CD14-positive monocyte (primary cell): ENCODE measurements at regions not wholly inside any gene's neighbourhood (a gene's known extent, or its start where the extent isn't known, plus 50 kb on each side); places are given as distances from the start of the nearest gene placed in this dataset.

Experiments used
- DNase-seq, 3 donors: peaks; one replicate each; pipeline ENCODE4 v3.0.0-alpha.2; 2011 to 2022
- H2AFZ ChIP-seq: 2 replicates; pipeline ENCODE4 v1.6.0; 2012; ENCODE audit warnings: mild to moderate bottlenecking, low read depth, low read length, inconsistent platforms; ENCODE audit not compliant: insufficient read depth, poor library complexity, severe bottlenecking
- H3K27ac ChIP-seq, 2 donors: 1 replicate in 1 of 2; 2 replicates in 1 of 2; pipeline ENCODE4 v1.5.1; 2012 to 2013; ENCODE audit warnings: low read length in 2 of 2, control low read depth in 1 of 2, inconsistent platforms in 1 of 2, low read depth in 1 of 2, mild to moderate bottlenecking in 1 of 2
- H3K27me3 ChIP-seq, 2 donors: one replicate each; pipeline versions ENCODE4 v1.6.0 to v1.6.1; 2011 to 2013; ENCODE audit warnings: low read length in 2 of 2; ENCODE audit not compliant: control insufficient read depth in 2 of 2, insufficient read depth in 2 of 2
- H3K36me3 ChIP-seq, 2 donors: replicated peaks in 1 of 2; 1 replicate in 1 of 2; 2 replicates in 1 of 2; pipeline versions ENCODE4 v1.5.1 to v1.6.1; 2012 to 2013; ENCODE audit warnings: low read length in 2 of 2, control low read depth in 1 of 2, inconsistent platforms in 1 of 2, mild to moderate bottlenecking in 1 of 2; ENCODE audit not compliant: insufficient read depth in 2 of 2, control insufficient read depth in 1 of 2
- H3K4me1 ChIP-seq, 2 donors: 1 replicate in 1 of 2; 2 replicates in 1 of 2; pipeline versions ENCODE4 v1.5.1 to v1.6.1; 2012 to 2013; ENCODE audit warnings: low read length in 2 of 2, control low read depth in 1 of 2, inconsistent platforms in 1 of 2, mild to moderate bottlenecking in 1 of 2, moderate library complexity in 1 of 2; ENCODE audit not compliant: insufficient read depth in 2 of 2, control insufficient read depth in 1 of 2
- H3K4me2 ChIP-seq: replicated peaks from 2 replicates; pipeline ENCODE3; 2012; ENCODE audit warnings: low read length, moderate library complexity, mild to moderate bottlenecking; ENCODE audit not compliant: poor library complexity, severe bottlenecking; ENCODE audit errors: extremely low read depth
- H3K4me3 ChIP-seq, 3 experiments: fragments of 200-600 bp in 1 of 3; sonication (generic) in 1 of 3; replicated peaks in 1 of 3; 1 replicate in 2 of 3; 2 replicates in 1 of 3; pipeline ENCODE4 v1.5.1; 2011 to 2013; ENCODE audit warnings: low read length in 3 of 3, mild to moderate bottlenecking in 3 of 3, control low read depth in 2 of 3, low read depth in 2 of 3, inconsistent platforms in 1 of 3, moderate library complexity in 1 of 3
- H3K79me2 ChIP-seq: 2 replicates; pipeline ENCODE4 v1.6.0; 2012; ENCODE audit warnings: mild to moderate bottlenecking, control low read depth, inconsistent platforms, low read length, moderate library complexity; ENCODE audit not compliant: insufficient read depth
- H3K9ac ChIP-seq: 2 replicates; pipeline ENCODE4 v1.6.0; 2017; ENCODE audit warnings: low read length, mild to moderate bottlenecking; ENCODE audit not compliant: insufficient read depth, poor library complexity, severe bottlenecking
- H3K9me3 ChIP-seq, 2 donors: replicated peaks in 1 of 2; 1 replicate in 1 of 2; 2 replicates in 1 of 2; pipeline versions ENCODE4 v1.5.1 to v1.6.1; 2012 to 2013; ENCODE audit warnings: low read length in 2 of 2, control low read depth in 1 of 2; ENCODE audit not compliant: control insufficient read depth in 1 of 2, insufficient read depth in 1 of 2
- H4K20me1 ChIP-seq: 2 replicates; pipeline ENCODE4 v1.6.0; 2012; ENCODE audit warnings: mild to moderate bottlenecking, low read length, control low read depth, moderate library complexity; ENCODE audit not compliant: insufficient read depth
- H3K27ac Mint-ChIP-seq, 7 donors: one replicate each; pipeline ENCODE4 v1.8.0; 2020; ENCODE audit warnings: mild to moderate bottlenecking in 7 of 7, mixed read lengths in 7 of 7, moderate library complexity in 6 of 7, inconsistent platforms in 2 of 7
- H3K27me3 Mint-ChIP-seq, 3 donors: one replicate each; pipeline ENCODE4 v1.8.0; 2021 to 2022; ENCODE audit warnings: low read depth in 3 of 3, mild to moderate bottlenecking in 3 of 3, mixed read lengths in 3 of 3, moderate library complexity in 3 of 3, inconsistent platforms in 1 of 3
- H3K36me3 Mint-ChIP-seq, 2 donors: one replicate each; pipeline ENCODE4 v1.8.0; 2020; ENCODE audit warnings: mixed read lengths in 2 of 2, inconsistent platforms in 1 of 2, mild to moderate bottlenecking in 1 of 2
- H3K4me1 Mint-ChIP-seq: one replicate; pipeline ENCODE4 v1.8.0; 2020; ENCODE audit warnings: mild to moderate bottlenecking, mixed read lengths
- H3K4me3 Mint-ChIP-seq, 2 donors: one replicate each; pipeline ENCODE4 v1.8.0; 2020; ENCODE audit warnings: mild to moderate bottlenecking in 2 of 2, mixed read lengths in 2 of 2, moderate library complexity in 1 of 2
- H3K9me3 Mint-ChIP-seq, 7 donors: one replicate each; pipeline ENCODE4 v1.8.0; 2020 to 2022; ENCODE audit warnings: mixed read lengths in 7 of 7, mild to moderate bottlenecking in 6 of 7, moderate library complexity in 6 of 7, inconsistent platforms in 2 of 7
- WGBS: methylation state at CpG from one replicate; pipeline ENCODE4 v1.1.5; 2013; ENCODE audit warnings: missing lambda C conversion rate; ENCODE audit not compliant: insufficient coverage; 5-methylcytosine and 5-hydroxymethylcytosine counted together
- intact Hi-C, 2 donors: fragments of 100-400 bp; cut with micrococcal nuclease; formaldehyde crosslinking; loops; one replicate each; pipeline versions ENCODE4 v1.15.0 to v1.15.1; 2023
- TF ChIP-seq, protein P1 (sequence below): fragments of 200-600 bp; IDR thresholded peaks from one replicate; pipeline ENCODE4 v1.8.0; 2022; ENCODE audit warnings: antibody characterized with exemption, mild to moderate bottlenecking

DNA sequence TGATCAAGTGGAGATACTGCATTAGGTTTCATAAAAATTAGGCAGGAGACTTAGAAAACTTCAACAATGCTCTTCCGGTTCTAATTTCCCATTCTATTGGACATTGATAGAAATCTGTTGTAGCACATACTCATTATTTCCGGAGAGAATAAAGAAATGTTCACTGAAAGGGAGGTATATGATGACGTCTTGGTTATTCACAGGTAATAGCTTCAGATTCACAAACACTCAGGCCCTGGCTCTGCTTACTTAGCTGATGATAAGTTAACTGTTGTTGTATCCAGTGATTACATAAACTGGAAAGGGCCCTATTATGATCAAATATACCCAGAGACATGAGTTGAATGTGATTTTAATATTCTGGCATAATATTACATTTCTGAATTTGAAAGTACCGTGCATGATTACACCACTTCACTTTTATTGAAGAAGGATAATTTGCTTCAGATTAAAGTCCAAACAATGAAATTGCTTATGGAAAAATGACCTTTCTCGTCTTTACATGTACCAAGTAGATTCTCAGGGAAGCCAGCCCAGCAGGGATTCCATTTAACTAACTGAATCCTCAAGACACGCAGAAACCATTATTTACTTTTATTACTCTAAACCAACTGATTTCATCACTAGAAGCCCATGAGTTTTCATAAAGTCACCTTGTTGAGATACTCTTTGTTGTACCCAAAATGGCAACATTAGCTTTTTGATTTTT is 288.0 kb upstream of the PITRM1 start:
- 50% methylated on average over 2 of the region's 6 CpGs for WGBS
- DNase-seq, result no peak

DNA sequence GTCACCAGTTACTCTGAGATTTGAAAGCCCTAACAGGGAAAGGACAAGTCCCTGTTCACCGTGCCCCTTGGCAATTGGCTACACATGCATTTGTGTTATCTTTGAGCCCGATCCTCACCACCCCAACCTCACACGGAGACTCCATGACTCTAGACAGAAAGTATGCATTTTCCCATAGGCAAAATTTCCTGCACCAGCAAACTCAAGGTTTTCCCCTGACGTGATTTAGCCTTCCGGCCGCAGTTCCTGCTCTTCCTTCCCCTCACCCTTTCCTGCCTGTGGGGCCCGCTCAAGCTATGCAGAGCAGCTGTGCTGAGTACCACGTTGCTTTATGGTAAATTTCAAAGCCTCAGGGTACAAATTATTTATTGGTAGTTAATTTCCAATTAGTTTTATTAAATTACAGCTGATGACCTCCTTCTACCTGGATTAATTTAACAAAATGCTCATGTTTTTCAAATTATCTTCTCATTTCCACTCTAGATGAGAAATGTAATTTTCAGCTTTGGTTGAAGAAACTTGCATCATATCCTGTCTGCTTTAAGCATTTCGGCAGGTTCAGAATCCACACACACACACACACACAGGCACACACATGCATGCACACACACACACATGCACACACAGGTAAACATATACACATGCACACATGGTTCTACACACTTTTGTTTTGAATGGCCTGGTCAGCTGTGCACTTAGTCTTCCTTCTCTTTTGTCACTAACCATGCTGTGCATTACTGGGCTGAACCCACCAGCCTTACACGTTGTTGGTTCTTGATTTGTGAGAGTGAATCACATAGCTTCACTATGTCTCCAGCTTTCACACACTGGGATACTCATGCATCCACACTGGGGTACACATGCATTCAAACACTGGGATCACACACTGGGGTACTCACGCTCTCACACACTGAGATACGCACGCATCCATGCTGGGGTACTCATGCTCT is 283.1 kb upstream of the PITRM1 start:
- H3K4me1 ChIP-seq, result peaks cover 16 to 17% of the 10 kb centered on the region in 2 donors
- peak overlapping the region in 1 of 2 donors; percentile 22 for H3K27ac ChIP-seq
- Mint-ChIP-seq H3K9me3 (peaks cover 22 to 36% (median 26%) of the 10 kb centered on the region in 7 donors), H3K4me3 (peak overlapping the region in 1 of 2 donors; percentile 49), H3K27me3 (peaks cover 0 to 1% (median 0%) of the 10 kb centered on the region in 3 donors), H3K36me3 (no peaks in the 10 kb centered on the region), H3K27ac (peak overlapping the region in 2 of 7 donors; percentile 15 to 46), H3K4me1 (peaks cover 18% of the 10 kb centered on the region)
- H4K20me1 ChIP-seq, result no peaks in the 10 kb centered on the region
- peak in 2 of 3 donors; percentile 16 to 44 for DNase-seq
- intact Hi-C loops, result no loop called here
- H3K36me3 ChIP-seq, result no peaks in the 10 kb centered on the region
- peak overlapping the region; percentile 20 for H2AFZ ChIP-seq
- no peaks in the 10 kb centered on the region for H3K79me2 ChIP-seq
- H3K9me3 ChIP-seq, result peaks cover 14 to 23% of the 10 kb centered on the region in 2 donors
- H3K27me3 ChIP-seq, result no peaks in the 10 kb centered on the region
- H3K9ac ChIP-seq, result no peak overlapping the region
- TF ChIP-seq, protein P1, sequence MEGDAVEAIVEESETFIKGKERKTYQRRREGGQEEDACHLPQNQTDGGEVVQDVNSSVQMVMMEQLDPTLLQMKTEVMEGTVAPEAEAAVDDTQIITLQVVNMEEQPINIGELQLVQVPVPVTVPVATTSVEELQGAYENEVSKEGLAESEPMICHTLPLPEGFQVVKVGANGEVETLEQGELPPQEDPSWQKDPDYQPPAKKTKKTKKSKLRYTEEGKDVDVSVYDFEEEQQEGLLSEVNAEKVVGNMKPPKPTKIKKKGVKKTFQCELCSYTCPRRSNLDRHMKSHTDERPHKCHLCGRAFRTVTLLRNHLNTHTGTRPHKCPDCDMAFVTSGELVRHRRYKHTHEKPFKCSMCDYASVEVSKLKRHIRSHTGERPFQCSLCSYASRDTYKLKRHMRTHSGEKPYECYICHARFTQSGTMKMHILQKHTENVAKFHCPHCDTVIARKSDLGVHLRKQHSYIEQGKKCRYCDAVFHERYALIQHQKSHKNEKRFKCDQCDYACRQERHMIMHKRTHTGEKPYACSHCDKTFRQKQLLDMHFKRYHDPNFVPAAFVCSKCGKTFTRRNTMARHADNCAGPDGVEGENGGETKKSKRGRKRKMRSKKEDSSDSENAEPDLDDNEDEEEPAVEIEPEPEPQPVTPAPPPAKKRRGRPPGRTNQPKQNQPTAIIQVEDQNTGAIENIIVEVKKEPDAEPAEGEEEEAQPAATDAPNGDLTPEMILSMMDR, result no peak
- 82% methylated on average over 6 of the region's 13 CpGs for WGBS
- peak overlapping the region in 1 of 3 experiments; percentile 24 for H3K4me3 ChIP-seq
- peak overlapping the region; percentile 48 for H3K4me2 ChIP-seq

More for the DNA sequence above, 288.0 kb upstream of the PITRM1 start:
- peaks cover 22% of the 10 kb centered on the region for H3K4me1 Mint-ChIP-seq
- no peak overlapping the region for H3K9ac ChIP-seq
- H3K4me1 ChIP-seq, result peaks cover 17% of the 10 kb centered on the region in 2 donors
- no peaks in the 10 kb centered on the region for H4K20me1 ChIP-seq
- no peak overlapping the region for H3K4me3 Mint-ChIP-seq
- peaks cover 0 to 2% (median 1%) of the 10 kb centered on the region in 3 donors for H3K27me3 Mint-ChIP-seq
- H3K4me3 ChIP-seq, result no peak overlapping the region
- no peak overlapping the region for H3K27ac ChIP-seq
- TF ChIP-seq, protein P1, result no peak
- no peak overlapping the region for H3K27ac Mint-ChIP-seq
- H3K27me3 ChIP-seq, result no peaks in the 10 kb centered on the region
- H3K36me3 ChIP-seq, result no peaks in the 10 kb centered on the region
- H3K9me3 ChIP-seq, result peaks cover 14 to 23% of the 10 kb centered on the region in 2 donors
- H3K4me2 ChIP-seq, result no peak overlapping the region
- H3K79me2 ChIP-seq, result no peaks in the 10 kb centered on the region
- no peaks in the 10 kb centered on the region for H3K36me3 Mint-ChIP-seq
- H3K9me3 Mint-ChIP-seq, result peaks cover 22 to 36% (median 26%) of the 10 kb centered on the region in 7 donors
- intact Hi-C loops, result no loop called here
- H2AFZ ChIP-seq, result no peak overlapping the region
